ENCODE measurements at regions not wholly inside any gene's neighbourhood (a gene's known extent, or its start where the extent isn't known, plus 50 kb on each side); places are given as distances from the start of the nearest gene placed in this dataset.

- Histone ChIP-seq H3K4me3 (ENCODE audit: low read length) (no peak overlapping the region), H3K9ac (ENCODE audit: extremely low read depth, low read length, poor library complexity, severe bottlenecking) (no peak overlapping the region), H3K4me1 (ENCODE audit: control insufficient read depth, insufficient read depth, low read length) (peaks cover 5% of the 10 kb centered on the region), H3K27me3 (ENCODE audit: control insufficient read depth, insufficient read depth, low read length, poor library complexity, severe bottlenecking) (no peaks in the 10 kb centered on the region), H3K36me3 (ENCODE audit: control insufficient read depth, insufficient read depth, low read length) (no peaks in the 10 kb centered on the region), H3K27ac (ENCODE audit: low read depth, low read length) (no peak overlapping the region), H3K9me3 (ENCODE audit: control insufficient read depth, low read length) (no peaks in the 10 kb centered on the region)
- Mint-ChIP-seq H3K4me3 (no peak overlapping the region), H3K9me3 (no peaks in the 10 kb centered on the region), H3K4me1 (peaks cover 15% of the 10 kb centered on the region), H3K36me3 (ENCODE audit: low read depth) (no peaks in the 10 kb centered on the region), H3K27me3 (ENCODE audit: insufficient read depth) (no peaks in the 10 kb centered on the region), H3K27ac (no peak overlapping the region)
- DNase-seq = no peak
- WGBS, 2 experiments (ENCODE audit: insufficient coverage in 1 of 2, insufficient read length in 1 of 2) = 96 to 100% methylated on average over 2 of the region's 2 CpGs
- TF ChIP-seq, protein P1, sequence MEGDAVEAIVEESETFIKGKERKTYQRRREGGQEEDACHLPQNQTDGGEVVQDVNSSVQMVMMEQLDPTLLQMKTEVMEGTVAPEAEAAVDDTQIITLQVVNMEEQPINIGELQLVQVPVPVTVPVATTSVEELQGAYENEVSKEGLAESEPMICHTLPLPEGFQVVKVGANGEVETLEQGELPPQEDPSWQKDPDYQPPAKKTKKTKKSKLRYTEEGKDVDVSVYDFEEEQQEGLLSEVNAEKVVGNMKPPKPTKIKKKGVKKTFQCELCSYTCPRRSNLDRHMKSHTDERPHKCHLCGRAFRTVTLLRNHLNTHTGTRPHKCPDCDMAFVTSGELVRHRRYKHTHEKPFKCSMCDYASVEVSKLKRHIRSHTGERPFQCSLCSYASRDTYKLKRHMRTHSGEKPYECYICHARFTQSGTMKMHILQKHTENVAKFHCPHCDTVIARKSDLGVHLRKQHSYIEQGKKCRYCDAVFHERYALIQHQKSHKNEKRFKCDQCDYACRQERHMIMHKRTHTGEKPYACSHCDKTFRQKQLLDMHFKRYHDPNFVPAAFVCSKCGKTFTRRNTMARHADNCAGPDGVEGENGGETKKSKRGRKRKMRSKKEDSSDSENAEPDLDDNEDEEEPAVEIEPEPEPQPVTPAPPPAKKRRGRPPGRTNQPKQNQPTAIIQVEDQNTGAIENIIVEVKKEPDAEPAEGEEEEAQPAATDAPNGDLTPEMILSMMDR (conservative IDR thresholded peaks at IDR 0.05) = no peak
These were observed 188.7 kb upstream of the CEP162 start for GRCh38 chr6:84416043-84416657.

- H3K27ac Mint-ChIP-seq = no peak overlapping the region
- H3K27me3 ChIP-seq (ENCODE audit: control insufficient read depth, insufficient read depth, low read length, poor library complexity, severe bottlenecking) = no peaks in the 10 kb centered on the region
- peaks cover 5% of the 10 kb centered on the region for H3K4me1 ChIP-seq (ENCODE audit: control insufficient read depth, insufficient read depth, low read length)
- H3K36me3 ChIP-seq (ENCODE audit: control insufficient read depth, insufficient read depth, low read length) = no peaks in the 10 kb centered on the region
- H3K9me3 Mint-ChIP-seq = no peaks in the 10 kb centered on the region
- no peak for DNase-seq
- TF ChIP-seq, protein P1 (conservative IDR thresholded peaks at IDR 0.05) = no peak
- H3K9me3 ChIP-seq (ENCODE audit: control insufficient read depth, low read length) = no peaks in the 10 kb centered on the region
- H3K36me3 Mint-ChIP-seq (ENCODE audit: low read depth) = no peaks in the 10 kb centered on the region
- H3K4me3 Mint-ChIP-seq = no peak overlapping the region
- H3K4me1 Mint-ChIP-seq = peaks cover 13% of the 10 kb centered on the region
- no peaks in the 10 kb centered on the region for H3K27me3 Mint-ChIP-seq (ENCODE audit: insufficient read depth)
- 82 to 91% methylated on average over 5 to 6 of the region's 6 CpGs for WGBS, 2 experiments (ENCODE audit: insufficient coverage in 1 of 2, insufficient read length in 1 of 2)
- no peak overlapping the region for H3K27ac ChIP-seq (ENCODE audit: low read depth, low read length)
- H3K9ac ChIP-seq (ENCODE audit: extremely low read depth, low read length, poor library complexity, severe bottlenecking) = no peak overlapping the region
- no peak overlapping the region for H3K4me3 ChIP-seq (ENCODE audit: low read length)
These were observed 188.1 kb upstream of the CEP162 start for GRCh38 chr6:84415517-84415916.

DNA sequence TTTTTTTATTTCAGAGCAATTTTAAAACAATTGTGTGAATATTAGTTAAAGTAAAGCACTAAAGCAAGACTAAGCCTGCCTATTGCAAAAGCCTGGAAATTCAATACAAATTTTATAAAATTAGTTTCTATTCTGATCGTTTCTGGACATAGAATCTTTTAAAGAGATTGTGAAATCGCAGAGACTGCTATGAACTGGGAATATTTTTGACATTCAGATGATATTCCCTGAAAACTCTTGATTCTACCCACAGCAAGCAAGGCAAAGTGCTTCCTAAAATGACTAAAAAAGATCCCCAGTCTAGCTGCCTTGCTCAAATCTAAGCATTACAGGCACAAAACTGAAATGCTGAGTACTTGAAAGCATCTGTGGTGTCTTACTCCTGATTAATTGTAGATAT, 187.6 kb upstream of the CEP162 start:
- no peak for DNase-seq
- Histone ChIP-seq H3K4me1 (ENCODE audit: control insufficient read depth, insufficient read depth, low read length) (peaks cover 4% of the 10 kb centered on the region), H3K36me3 (ENCODE audit: control insufficient read depth, insufficient read depth, low read length) (no peaks in the 10 kb centered on the region), H3K27ac (ENCODE audit: low read depth, low read length) (no peak overlapping the region), H3K27me3 (ENCODE audit: control insufficient read depth, insufficient read depth, low read length, poor library complexity, severe bottlenecking) (no peaks in the 10 kb centered on the region), H3K4me3 (ENCODE audit: low read length) (no peak overlapping the region), H3K9me3 (ENCODE audit: control insufficient read depth, low read length) (no peaks in the 10 kb centered on the region), H3K9ac (ENCODE audit: extremely low read depth, low read length, poor library complexity, severe bottlenecking) (no peak overlapping the region)
- no peaks in the 10 kb centered on the region for H3K36me3 Mint-ChIP-seq (ENCODE audit: low read depth)
- peaks cover 11% of the 10 kb centered on the region for H3K4me1 Mint-ChIP-seq
- H3K9me3 Mint-ChIP-seq = no peaks in the 10 kb centered on the region
- H3K27me3 Mint-ChIP-seq (ENCODE audit: insufficient read depth) = no peaks in the 10 kb centered on the region
- no peak overlapping the region for H3K27ac Mint-ChIP-seq
- no peak overlapping the region for H3K4me3 Mint-ChIP-seq
- 96 to 100% methylated on average over 2 of the region's 2 CpGs for WGBS, 2 experiments (ENCODE audit: insufficient coverage in 1 of 2, insufficient read length in 1 of 2)
- TF ChIP-seq, protein P1 (conservative IDR thresholded peaks at IDR 0.05) = no peak
